Upper lobe of left lung (tissue), 4 donors: ENCODE measurements at regions not wholly inside any gene's neighbourhood (a gene's known extent, or its start where the extent isn't known, plus 50 kb on each side); places are given as distances from the start of the nearest gene placed in this dataset.

Experiments
- CTCF ChIP-seq, 6 experiments: fragments of 450-650 bp in 4 of 6; fragments of 200-600 bp in 2 of 6; sonication (generic) in 2 of 6; IDR thresholded peaks; one replicate each; pipeline ENCODE4 v1.5.1; 2016 to 2019; ENCODE audit warnings: antibody characterized with exemption in 6 of 6
- POLR2A ChIP-seq, 4 donors: fragments of 450-650 bp; IDR thresholded peaks; one replicate each; pipeline ENCODE4 v1.5.1; 2016 to 2017; ENCODE audit warnings: antibody characterized with exemption in 4 of 4, mild to moderate bottlenecking in 2 of 4
- POLR2AphosphoS5 ChIP-seq, 2 donors: sonication (generic); formaldehyde crosslinking; IDR thresholded peaks; one replicate each; pipeline ENCODE4 v1.5.1; 2017; ENCODE audit warnings: antibody characterized with exemption in 2 of 2

GRCh38 chrX:150037041-150037440, 98.8 kb upstream of the EOLA2 start:
- TF ChIP-seq CTCF (IDR thresholded peaks at IDR 0.05) (no peak), POLR2A (IDR thresholded peaks at IDR 0.05) (no peak), POLR2AphosphoS5 (IDR thresholded peaks at IDR 0.05) (no peak)
